ENCODE measurements at regions not wholly inside any gene's neighbourhood (a gene's known extent, or its start where the extent isn't known, plus 50 kb on each side); places are given as distances from the start of the nearest gene placed in this dataset.

DNA sequence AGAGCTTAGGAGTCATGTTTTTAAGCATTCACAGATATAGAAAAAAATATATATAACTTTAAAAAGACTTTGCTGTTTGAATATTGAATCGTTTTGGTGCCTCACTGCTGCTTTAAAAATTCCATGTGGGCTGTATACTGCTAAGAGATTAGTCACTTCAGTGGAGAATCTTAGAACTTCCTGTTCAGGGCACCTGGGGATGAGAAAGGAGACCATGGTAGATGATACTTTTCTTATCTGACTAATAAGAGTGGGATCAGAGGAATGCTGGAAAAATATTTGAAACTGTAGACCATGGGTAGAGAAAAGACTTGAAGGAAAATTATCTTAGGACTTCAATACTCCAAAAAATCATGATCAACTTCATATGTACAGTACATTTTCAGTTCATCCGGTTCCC, 442.2 kb upstream of the SETBP1 start:
- Mint-ChIP-seq H3K4me3 (no peak overlapping the region), H3K9me3 (peaks cover 0 to 3% (median 0%) of the 10 kb centered on the region in 3 donors), H3K27me3 (peaks cover 1% of the 10 kb centered on the region), H3K27ac (no peak overlapping the region), H3K4me1 (no peaks in the 10 kb centered on the region), H3K36me3 (no peaks in the 10 kb centered on the region)

DNA sequence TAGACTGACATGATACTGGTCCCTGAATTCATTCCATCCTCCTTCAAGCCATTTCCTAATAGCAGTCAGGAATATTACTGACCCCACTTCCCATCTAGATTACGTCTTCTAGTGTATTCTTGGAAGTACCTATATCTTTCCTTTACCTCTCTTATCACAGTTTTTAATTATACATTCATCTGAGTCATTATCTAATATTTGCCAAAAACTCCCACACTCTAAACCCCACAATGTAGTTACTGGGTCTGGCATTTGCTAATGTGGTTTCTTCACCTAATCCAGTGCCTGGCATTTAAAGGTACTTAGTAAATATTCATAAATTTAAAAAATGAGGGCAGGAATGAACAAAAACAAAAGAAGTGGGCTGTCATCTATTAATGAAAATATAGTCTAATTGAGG, 441.8 kb upstream of the SETBP1 start:
- peaks cover 0 to 3% (median 0%) of the 10 kb centered on the region in 3 donors for H3K9me3 Mint-ChIP-seq
- no peaks in the 10 kb centered on the region for H3K4me1 Mint-ChIP-seq
- no peak overlapping the region for H3K27ac Mint-ChIP-seq
- H3K4me3 Mint-ChIP-seq = no peak overlapping the region
- no peaks in the 10 kb centered on the region for H3K36me3 Mint-ChIP-seq
- H3K27me3 Mint-ChIP-seq = peaks cover 1% of the 10 kb centered on the region

DNA sequence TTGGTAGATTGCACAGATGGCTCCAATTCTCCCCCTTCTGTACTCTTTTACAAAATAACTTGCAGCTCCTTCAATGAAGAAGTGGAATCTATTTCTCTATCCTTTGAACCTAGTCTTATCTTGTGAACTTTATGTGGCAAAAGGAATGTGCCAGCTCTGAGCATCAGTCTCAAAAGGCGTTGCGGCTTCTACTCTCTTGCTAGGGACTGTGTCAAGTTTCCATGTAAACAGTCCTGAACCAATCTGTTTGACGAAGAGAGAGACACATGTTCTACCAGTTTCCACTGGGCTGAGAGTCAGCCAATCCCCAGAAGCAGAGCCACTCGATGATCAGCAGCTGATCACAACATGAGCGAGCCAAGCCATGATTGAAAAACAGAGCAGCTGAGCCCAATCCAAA, 439.7 kb upstream of the SETBP1 start:
- H3K27me3 Mint-ChIP-seq = no peaks in the 10 kb centered on the region
- H3K4me1 Mint-ChIP-seq = no peaks in the 10 kb centered on the region
- H3K36me3 Mint-ChIP-seq = no peaks in the 10 kb centered on the region
- H3K9me3 Mint-ChIP-seq = peaks cover 0 to 1% (median 0%) of the 10 kb centered on the region in 3 donors
- H3K4me3 Mint-ChIP-seq = no peak overlapping the region
- H3K27ac Mint-ChIP-seq = no peak overlapping the region

DNA sequence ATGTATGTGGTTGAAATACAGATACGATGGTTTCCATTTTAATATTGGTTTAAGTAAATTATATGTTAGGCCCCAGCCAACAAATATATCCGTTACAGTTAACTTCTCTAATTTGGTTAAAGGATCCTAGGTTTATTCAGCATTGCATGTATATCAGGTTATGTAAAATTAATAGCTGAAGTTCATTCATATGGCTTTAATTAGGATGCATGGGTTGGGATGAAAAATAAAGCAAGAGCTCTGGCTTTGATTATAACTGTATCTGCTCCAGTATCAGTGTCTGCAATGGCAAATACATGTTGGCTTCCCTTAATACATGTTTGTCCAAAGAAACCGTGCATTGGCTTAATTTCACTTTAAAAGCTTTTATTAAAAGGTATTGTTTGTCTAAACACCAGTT, 435.7 kb upstream of the SETBP1 start:
- H3K4me1 Mint-ChIP-seq = peaks cover 0 to 6% (median 4%) of the 10 kb centered on the region in 3 donors
- no peaks in the 10 kb centered on the region for H3K36me3 Mint-ChIP-seq
- no peaks in the 10 kb centered on the region for H3K27me3 Mint-ChIP-seq
- H3K4me3 Mint-ChIP-seq = no peak overlapping the region
- no peaks in the 10 kb centered on the region for H3K9me3 Mint-ChIP-seq
- H3K27ac Mint-ChIP-seq = no peak overlapping the region

DNA sequence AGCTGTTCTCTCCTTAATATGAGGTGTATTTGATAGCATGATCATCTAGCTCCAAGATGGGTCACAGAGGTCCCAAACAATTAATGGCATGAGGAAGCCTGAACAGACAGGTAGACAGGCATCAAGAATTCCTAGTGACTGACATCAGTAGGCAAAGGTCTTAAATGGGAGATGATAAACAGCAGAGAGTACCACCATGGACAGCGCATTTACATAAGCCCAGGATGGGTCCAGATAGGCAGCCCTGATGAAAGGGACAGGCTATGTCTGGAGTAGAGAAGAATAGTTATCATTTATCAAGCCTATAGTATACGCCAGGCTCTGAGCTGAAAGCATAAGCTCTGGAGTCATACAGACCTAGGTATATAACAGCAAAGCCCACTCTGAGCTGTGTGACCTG, 434.7 kb upstream of the SETBP1 start:
- no peak overlapping the region for H3K4me3 Mint-ChIP-seq
- H3K36me3 Mint-ChIP-seq = no peaks in the 10 kb centered on the region
- no peak overlapping the region for H3K27ac Mint-ChIP-seq
- H3K4me1 Mint-ChIP-seq = peaks cover 0 to 7% (median 6%) of the 10 kb centered on the region in 3 donors
- H3K9me3 Mint-ChIP-seq = no peaks in the 10 kb centered on the region
- no peaks in the 10 kb centered on the region for H3K27me3 Mint-ChIP-seq

DNA sequence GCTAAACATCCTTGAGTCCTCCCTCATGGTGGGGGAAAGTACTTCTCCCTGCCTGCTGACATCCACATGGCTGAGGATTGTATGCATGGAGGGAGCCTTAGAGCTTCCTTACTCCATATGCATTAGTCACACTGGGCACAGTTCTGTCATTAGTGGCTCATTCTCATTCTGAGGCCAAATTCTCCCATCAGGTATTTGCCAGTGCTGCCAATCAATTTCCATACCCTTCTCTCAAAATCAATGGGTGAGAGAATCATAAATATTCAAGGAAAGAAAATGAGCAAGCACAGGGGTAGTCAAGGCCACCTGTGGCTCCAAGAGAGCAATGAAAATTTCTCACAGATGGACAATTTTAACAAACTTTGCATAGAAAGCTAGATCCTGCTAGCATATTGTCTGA, 422.6 kb upstream of the SETBP1 start:
- no peaks in the 10 kb centered on the region for H3K4me1 Mint-ChIP-seq
- peaks cover 3 to 21% (median 10%) of the 10 kb centered on the region in 3 donors for H3K9me3 Mint-ChIP-seq
- H3K36me3 Mint-ChIP-seq = no peaks in the 10 kb centered on the region
- H3K27me3 Mint-ChIP-seq = peaks cover 3% of the 10 kb centered on the region
- H3K4me3 Mint-ChIP-seq = no peak overlapping the region
- no peak overlapping the region for H3K27ac Mint-ChIP-seq

DNA sequence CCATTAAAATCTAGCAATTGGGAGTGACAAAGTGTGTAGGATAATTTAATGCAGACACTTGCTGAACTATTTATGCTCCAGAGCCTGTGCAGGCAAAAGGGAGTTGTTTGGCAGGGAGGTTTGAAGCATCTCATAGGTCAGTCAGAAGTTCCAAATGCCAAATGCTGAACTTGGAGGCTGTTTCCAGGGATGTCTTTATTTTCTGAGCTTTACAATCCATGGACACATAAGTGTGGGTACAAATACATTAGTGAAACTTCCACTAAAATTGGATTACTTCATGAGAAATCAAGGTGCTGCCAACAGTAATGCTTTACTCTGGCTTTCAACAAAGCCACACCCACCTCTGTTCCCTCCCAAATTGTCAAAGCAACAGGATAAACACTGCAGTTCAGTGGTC, 422.1 kb upstream of the SETBP1 start:
- Mint-ChIP-seq H3K27ac (no peak overlapping the region), H3K27me3 (peaks cover 1% of the 10 kb centered on the region), H3K4me1 (no peaks in the 10 kb centered on the region), H3K4me3 (no peak overlapping the region), H3K36me3 (no peaks in the 10 kb centered on the region), H3K9me3 (peaks cover 3 to 19% (median 10%) of the 10 kb centered on the region in 3 donors)

DNA sequence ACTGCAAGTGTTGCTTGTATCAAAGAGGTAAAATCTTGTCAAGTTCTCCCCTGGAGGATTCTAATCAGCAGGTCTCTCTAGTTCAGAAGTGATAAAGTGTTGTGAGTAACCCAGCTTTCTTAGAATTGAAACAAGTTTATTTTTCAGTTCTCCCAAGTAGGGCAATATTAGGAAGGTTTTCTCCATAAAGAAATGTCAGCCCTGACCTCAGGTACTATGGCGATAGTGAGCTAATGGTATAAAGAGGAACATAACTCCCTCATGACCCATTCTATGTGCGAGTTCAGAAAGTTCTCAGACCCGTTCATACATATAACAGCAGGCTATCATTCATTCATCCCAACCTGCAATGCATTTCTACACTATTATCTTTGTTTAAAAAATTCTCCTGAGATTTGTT, 421.1 kb upstream of the SETBP1 start:
- Mint-ChIP-seq H3K27me3 (peaks cover 1% of the 10 kb centered on the region), H3K36me3 (peaks cover 1% of the 10 kb centered on the region), H3K9me3 (peaks cover 3 to 19% (median 13%) of the 10 kb centered on the region in 3 donors), H3K4me3 (no peak overlapping the region), H3K27ac (no peak overlapping the region), H3K4me1 (no peaks in the 10 kb centered on the region)

DNA sequence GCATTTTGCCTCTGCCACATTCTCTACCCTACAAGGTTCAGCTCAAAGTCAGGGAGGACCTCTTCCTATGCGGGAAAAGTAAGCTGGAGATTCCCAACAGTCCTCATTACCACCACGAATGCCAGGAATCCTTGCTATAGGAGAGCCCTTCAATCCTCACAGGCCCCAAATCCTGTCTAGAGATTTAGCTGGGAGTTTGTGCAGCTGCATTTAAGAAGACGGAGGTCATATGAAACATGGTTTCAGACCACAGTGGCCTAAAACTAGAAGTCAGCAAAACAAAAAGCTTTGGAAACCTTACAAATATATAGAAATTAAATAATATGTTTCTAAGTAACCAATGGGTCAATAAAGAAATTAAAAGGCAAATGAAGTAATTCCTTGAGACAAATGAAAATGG, 415.3 kb upstream of the SETBP1 start:
- Mint-ChIP-seq H3K36me3 (peaks cover 1% of the 10 kb centered on the region), H3K4me1 (no peaks in the 10 kb centered on the region), H3K27ac (no peak overlapping the region), H3K27me3 (peaks cover 1% of the 10 kb centered on the region), H3K4me3 (no peak overlapping the region), H3K9me3 (peaks cover 7 to 19% (median 11%) of the 10 kb centered on the region in 3 donors)

DNA sequence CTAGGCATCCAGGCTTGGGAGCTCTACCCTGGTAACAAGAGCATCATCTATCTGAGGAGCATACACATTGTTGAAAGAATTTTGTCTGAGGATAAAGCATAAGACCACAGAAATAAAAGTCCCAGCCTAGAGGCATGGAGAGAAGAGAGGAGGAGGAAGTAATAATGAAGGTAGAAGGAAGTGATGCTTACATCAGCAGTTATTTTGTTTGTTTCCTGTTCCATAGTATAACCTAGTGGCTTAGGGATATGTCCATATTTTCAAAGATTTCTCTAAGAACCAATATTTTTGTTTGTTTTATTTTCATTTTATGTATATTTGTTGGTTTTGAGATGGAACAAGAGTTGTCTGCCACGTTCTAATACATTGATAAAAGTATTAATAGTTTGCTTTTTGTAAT, 407.4 kb upstream of the SETBP1 start:
- Mint-ChIP-seq H3K4me1 (no peaks in the 10 kb centered on the region), H3K36me3 (peaks cover 1% of the 10 kb centered on the region), H3K4me3 (no peak overlapping the region), H3K27ac (no peak overlapping the region), H3K9me3 (no peaks in the 10 kb centered on the region), H3K27me3 (no peaks in the 10 kb centered on the region)

DNA sequence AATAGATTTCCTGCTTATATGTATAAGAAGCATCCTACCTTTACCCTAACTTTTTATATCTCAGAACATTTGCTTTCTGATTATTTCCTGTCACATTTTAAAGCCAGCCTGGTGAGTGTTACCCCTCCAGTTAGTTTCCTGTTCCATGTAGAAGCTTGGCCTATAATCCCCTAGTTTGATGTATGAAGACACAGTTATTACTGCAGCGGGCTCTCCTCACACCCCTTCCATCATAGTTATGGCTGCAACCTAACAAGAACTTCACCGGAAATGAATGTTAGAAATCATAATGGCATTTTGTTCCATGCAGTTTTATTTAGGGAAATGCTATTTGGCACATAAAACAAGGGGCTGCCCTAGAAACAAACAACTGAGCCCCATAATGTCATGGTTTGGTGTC, 400.2 kb upstream of the SETBP1 start:
- H3K36me3 Mint-ChIP-seq = no peaks in the 10 kb centered on the region
- H3K27ac Mint-ChIP-seq = no peak overlapping the region
- no peak overlapping the region for H3K4me3 Mint-ChIP-seq
- no peaks in the 10 kb centered on the region for H3K27me3 Mint-ChIP-seq
- no peaks in the 10 kb centered on the region for H3K9me3 Mint-ChIP-seq
- no peaks in the 10 kb centered on the region for H3K4me1 Mint-ChIP-seq

DNA sequence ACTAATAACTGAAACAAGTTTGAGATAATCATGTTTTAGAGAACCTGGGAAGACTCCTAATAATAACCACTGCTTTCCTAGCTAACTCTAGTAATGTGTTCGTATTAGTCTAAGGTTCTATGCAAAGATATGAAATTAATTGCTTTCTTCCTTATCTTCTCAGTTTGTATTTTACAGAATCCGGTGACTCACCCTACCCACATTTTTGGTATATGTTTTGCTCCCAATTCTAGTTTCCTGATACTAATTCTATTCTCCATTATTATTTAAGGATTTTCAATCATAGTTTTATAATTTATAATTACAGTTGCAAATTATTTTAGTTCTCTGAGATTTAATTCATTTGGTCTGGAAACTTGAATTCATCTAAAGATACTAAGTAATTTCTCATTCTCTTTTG, 394.6 kb upstream of the SETBP1 start:
- Mint-ChIP-seq H3K4me1 (no peaks in the 10 kb centered on the region), H3K9me3 (no peaks in the 10 kb centered on the region), H3K27ac (no peak overlapping the region), H3K36me3 (no peaks in the 10 kb centered on the region), H3K4me3 (no peak overlapping the region), H3K27me3 (no peaks in the 10 kb centered on the region)

DNA sequence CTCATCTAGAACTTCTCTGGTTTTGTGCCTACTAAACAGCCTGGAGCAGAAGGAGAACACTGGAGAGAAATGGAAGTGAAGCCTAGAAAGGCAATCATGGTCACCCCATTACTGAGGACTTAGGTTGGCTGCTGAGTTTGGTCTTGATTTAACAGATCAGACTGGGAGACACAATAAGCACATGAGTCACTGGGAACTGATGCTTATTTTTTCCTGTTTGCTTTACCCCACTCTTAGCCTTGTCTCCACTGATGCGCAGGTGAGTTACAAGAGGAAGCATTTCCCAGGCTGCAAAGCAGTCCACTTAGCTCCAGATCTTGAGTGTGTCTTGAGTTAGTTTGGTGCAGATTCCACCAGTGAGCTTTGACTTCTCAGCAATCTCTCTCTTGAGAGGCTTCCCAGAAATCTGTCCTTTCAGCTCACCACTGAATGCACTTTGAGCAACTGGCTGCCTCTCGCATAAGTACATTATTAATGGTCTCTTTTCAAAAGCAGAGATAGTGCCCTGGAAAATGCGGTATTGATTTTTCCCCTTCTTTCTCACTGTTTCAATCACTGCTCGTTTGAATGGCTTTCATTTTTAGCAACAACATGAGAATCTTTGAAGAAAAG, 390.2 kb upstream of the SETBP1 start:
- Mint-ChIP-seq H3K4me1 (no peaks in the 10 kb centered on the region), H3K9me3 (no peaks in the 10 kb centered on the region), H3K27me3 (no peaks in the 10 kb centered on the region), H3K27ac (no peak overlapping the region), H3K36me3 (no peaks in the 10 kb centered on the region), H3K4me3 (no peak overlapping the region)

DNA sequence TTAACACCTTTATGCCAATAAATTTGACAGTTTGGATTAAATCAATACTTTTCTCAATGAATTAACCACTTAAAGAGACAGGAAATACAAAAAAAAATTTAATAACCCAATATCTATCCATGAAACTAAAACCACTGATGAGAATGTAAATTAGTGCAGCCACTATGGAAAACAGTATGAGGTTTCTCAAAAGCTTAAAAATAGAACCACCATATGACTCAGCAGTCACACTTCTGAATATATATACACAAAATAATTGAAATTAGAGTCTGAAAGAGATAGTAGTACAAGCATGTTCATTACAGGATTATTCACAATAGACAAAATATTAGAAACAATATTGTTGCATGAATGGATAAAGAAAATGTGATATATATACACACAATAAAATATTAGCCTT, 382.1 kb upstream of the SETBP1 start:
- Mint-ChIP-seq H3K4me1 (peaks cover 0 to 3% (median 0%) of the 10 kb centered on the region in 3 donors), H3K9me3 (peaks cover 0 to 2% (median 0%) of the 10 kb centered on the region in 3 donors), H3K27ac (no peak overlapping the region), H3K4me3 (no peak overlapping the region), H3K27me3 (peaks cover 2% of the 10 kb centered on the region), H3K36me3 (no peaks in the 10 kb centered on the region)

DNA sequence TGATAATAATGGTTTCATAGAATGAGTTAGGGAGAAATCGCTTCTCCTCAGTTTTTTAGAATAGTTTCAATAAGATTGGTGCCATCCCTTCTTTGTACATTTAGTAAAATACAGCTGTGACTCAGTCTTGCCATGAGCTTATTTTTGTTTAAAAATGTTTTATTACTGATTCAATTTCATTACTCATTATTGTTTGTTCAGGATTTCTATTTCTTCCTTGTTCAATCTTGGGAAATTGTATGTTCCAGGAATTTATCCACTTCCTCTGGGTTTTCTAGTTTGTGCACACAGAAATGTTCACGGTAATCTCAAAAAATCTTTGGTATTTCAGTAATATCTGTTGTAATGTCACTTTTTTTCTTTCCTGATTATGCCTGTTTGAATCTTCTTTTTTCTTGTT, 371.5 kb upstream of the SETBP1 start:
- no peak overlapping the region for H3K4me3 Mint-ChIP-seq
- H3K4me1 Mint-ChIP-seq = no peaks in the 10 kb centered on the region
- H3K36me3 Mint-ChIP-seq = peaks cover 1% of the 10 kb centered on the region
- no peaks in the 10 kb centered on the region for H3K27me3 Mint-ChIP-seq
- H3K9me3 Mint-ChIP-seq = peaks cover 0 to 3% (median 0%) of the 10 kb centered on the region in 3 donors
- H3K27ac Mint-ChIP-seq = no peak overlapping the region

DNA sequence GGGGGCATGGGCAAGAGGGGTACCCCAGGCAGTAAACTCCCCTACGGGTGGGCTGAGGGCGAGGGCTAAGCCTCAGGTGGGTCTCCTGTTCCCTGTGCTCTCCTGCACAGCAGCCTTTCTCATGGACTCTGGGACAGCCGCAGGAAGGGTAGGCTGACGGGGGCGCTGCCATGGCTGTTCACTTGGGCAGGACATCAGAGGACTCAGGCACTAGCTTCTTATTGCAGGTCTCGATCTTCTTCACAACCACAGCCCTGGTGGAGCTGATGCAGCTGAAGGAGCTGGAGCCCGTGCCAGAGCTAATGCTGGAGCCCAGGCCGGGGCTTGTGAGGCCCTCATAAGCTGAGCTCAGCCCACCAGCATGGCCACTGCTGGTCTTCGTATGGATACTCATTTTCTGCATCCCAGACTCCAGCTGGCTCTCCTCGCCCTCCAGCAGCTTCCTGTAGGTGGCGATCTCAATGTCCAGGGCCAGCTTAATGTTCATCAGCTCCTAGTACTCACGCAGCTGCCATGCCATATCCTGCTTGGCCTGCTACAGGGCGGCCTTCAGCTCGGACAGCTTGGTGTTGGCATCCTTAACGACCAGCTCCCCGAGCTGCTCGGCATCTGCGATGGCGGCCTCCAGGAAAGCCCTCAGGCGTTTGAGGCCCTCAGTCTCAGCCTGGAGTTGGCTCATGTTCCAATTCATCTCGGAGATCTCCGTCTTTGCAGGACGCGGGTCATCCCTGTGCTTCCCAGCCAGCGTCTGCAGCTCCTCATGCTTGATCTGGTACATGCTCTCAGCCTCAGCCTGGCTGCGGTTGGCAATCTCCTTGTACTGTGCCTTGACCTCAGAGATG, 359.8 kb upstream of the SETBP1 start:
- H3K4me3 Mint-ChIP-seq = no peak overlapping the region
- H3K36me3 Mint-ChIP-seq = no peaks in the 10 kb centered on the region
- no peaks in the 10 kb centered on the region for H3K4me1 Mint-ChIP-seq
- no peaks in the 10 kb centered on the region for H3K9me3 Mint-ChIP-seq
- no peaks in the 10 kb centered on the region for H3K27me3 Mint-ChIP-seq
- no peak overlapping the region for H3K27ac Mint-ChIP-seq
